GM18505 (cell line): ENCODE measurements at regions not wholly inside any gene's neighbourhood (a gene's known extent, or its start where the extent isn't known, plus 50 kb on each side); places are given as distances from the start of the nearest gene placed in this dataset.

ENCODE experiments used
- ATAC-seq: cut with Tn5 transposase; IDR thresholded peaks from one replicate; pipeline ENCODE4 v1.9.1; 2021; ENCODE audit not compliant: unreplicated experiment
- POLR2A ChIP-seq: IDR thresholded peaks from 4 replicates; pipeline ENCODE4 v1.6.1; 2011; ENCODE audit warnings: borderline replicate concordance; ENCODE audit not compliant: insufficient read depth, insufficient read length; ENCODE audit errors: extremely low read depth

DNA sequence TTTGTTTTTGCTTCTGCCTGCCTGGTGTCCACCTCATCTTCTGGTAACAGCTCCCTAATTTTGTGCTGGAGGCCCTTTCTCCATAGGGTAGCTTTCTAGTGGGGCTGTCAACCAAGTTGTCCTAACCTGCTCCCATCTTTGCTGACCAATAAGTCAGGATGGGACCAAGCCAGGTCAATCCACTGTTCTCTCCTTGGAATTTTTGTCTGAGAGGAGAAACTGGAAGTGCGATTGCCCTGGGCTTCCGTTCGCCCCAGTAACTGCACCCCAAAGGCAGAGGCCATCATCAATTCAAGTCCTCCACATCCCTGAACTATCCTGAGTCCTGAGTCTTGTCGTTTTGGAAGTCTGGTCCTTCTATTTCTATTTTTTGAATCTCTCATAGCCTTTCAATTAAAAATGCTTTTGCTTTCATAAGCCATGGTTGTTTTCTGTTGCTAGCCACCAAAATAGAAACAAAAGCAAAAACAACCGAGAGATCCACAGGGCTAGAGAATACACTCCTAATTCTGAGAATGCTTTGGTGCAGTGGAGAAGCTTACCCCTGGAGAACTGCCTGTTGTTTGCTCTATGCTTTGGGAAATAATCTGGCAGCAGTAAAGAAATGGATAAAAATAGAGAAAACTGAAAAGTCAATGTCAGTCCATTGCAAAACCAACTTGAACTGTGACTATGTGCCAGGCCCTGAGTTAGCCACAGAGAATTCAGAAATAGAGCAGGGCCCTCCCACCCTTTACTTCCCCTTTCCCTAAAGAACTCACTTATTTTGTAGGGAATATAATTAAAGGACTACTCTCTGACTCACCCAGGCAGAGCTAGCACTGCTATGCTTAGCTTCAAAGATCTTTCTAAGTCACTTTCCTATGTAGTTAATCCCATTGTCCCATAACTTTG is 368.1 kb downstream of the CXCL12 start:
- no peak for TF ChIP-seq POLR2A

DNA sequence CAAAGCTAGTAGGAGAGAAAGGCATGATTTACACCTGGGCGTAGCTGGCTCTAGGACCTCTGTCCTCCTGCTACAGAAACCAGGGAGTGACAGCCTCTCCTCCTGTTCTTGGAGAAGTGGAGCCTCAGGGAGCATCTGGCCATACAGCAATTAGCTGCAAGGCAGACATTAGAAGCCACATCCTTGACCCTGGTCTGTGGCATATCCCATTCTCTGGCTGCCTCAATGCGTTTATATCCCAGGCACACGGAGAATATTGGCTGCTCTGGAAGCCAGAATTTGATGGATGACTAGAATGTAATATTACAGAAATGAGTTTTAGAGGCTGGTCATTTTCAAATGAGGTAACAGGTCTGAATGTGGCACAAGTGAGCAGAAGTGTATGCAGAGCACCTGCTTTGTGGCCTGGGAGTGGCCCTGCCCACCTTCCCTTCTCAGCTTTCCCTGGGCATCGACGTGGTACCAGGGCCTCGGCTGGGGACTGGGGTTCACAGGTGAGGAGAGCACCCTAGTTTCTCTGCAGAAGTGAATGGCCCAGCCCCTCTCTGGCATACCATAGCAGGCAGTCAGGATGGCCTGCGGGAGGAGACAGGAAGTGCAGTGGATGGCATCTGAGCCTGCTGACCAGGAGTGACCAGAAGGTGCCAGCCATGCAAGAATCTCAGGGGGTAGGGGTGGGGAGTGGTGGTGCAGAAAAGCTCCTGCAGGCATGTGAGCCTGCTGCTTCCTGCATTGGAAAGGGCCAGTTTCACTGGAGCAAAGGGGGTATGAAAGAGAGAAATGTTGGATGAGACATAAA is 367.2 kb upstream of the ZNF32 start:
- ATAC-seq, result no peak
- no peak for TF ChIP-seq POLR2A

More for the DNA sequence above, 368.1 kb downstream of the CXCL12 start:
- ATAC-seq, result no peak

DNA sequence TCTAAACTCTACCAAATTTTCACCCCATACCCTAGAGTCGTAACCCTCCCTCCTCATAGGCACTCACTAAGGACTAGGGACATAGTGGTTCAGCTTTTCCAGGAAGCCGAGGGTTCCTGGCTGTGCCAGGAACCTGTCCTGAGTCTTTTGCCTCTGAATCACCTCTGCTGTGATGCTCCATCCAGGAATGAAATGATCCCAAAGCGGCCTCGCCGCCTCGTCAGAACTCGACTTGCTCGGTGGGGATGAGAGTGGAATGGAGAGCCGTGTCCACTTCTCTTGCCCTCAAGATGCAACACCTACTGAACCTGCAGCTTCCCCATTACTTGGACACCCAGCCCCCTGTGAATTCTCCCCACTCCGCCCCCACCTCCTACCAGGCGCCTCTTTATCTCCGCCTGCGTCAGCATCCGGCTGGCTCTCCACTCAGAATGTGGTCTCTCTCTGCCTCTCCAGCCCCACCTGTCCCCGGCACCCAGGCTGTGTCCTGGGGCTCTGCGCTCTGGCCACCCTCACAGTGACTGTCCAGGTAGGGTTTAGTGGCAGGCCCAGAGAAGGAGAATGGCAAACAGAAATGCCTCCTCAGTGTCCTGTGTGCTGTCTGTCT is 366.1 kb upstream of the ZNF32 start:
- TF ChIP-seq POLR2A, result no peak

DNA sequence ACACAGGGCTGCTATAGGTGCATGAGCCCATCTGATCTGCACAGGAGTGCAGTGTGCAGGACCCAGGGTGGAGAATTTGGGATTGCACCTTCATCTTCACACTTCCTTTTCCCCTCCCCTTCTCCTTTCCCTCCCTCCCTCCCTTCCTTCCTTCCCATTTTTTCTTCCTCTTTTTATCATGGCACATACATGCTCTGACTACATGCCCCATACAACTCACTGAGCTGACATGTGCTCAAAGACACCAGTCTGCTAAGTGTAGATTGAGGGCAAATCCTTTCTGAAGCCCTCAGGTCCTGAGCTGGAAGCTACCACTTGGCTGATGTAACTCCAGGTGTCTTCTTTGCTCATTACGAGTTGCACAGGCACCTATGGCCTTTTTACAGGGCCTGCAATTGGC is 365.3 kb upstream of the ZNF32 start:
- no peak for ATAC-seq
- TF ChIP-seq POLR2A, result no peak

More for the DNA sequence above, 366.1 kb upstream of the ZNF32 start:
- no peak for ATAC-seq

DNA sequence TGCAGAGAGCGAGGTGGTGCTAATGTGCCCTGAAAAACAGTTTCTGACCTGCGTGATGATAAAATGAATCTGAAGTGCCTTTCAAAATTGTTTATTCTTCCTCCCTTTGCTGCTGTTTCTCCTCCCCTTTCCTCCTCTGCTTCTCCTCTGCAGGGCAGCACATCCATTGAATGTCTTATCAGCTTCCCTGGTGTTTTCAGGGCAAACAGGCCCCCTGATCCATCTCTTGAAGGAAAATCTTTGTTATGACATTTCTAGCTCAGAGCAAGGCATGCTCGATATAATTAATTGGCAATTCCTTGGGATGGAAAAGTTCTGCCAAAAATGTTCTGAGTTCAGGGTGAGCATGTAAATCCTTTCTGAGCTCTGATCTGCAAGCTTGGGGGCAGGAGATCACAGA is 364.2 kb upstream of the ZNF32 start:
- TF ChIP-seq POLR2A, result no peak
- no peak for ATAC-seq

GRCh38 chr10:44011603-44011981 is 362.9 kb upstream of the ZNF32 start:
- ATAC-seq, result no peak
- TF ChIP-seq POLR2A, result no peak

DNA sequence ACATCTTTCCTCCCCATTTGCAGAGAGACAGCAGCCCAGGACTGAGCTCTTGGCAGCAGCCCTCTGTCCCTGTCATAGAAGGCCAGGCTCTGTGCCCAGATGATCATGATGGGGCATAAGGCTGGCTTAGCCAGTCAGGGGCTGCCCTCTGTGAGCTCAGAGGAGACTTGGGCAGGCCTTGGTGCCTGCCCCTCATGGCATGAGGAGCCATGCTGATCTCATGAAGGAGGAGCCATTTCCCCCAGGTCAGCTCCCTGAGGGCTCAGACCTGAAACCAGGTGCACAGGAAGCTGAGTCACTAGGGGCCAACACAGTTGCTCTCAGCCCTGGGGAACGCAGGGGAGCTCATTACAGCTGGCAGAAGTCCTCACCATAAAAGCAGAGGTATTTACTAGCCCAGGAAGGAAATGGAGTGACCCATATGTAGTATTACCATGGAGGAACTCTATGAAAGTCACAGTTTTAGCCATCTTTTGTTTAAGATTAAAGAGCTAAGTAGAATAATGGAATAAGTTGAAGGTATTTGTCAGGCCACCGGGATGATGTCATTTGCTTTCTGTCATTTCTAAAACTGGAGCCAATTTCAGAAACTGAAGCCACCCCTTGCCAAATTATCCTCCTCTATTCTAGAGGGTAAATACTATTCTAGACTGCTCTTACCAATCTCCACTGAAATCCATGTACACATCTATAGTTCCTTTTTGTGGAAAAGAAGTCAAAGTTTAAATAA is 362.4 kb upstream of the ZNF32 start:
- peak; percentile 96 for ATAC-seq
- peak; percentile 28 for TF ChIP-seq POLR2A

- no peak for ATAC-seq
Observed at GRCh38 chr10:44009891-44010632, 361.4 kb upstream of the ZNF32 start.

GRCh38 chr10:44008917-44009709 is 360.4 kb upstream of the ZNF32 start:
- TF ChIP-seq POLR2A, result no peak
- no peak for ATAC-seq

More at GRCh38 chr10:44009891-44010632, 361.4 kb upstream of the ZNF32 start:
- TF ChIP-seq POLR2A, result no peak

- TF ChIP-seq POLR2A, result no peak
- ATAC-seq, result no peak
Observed at GRCh38 chr10:44008270-44008916, 359.7 kb upstream of the ZNF32 start.

GRCh38 chr10:44006771-44007170 is 358.1 kb upstream of the ZNF32 start:
- no peak for TF ChIP-seq POLR2A
- no peak for ATAC-seq

GRCh38 chr10:44005788-44006099 is 357.1 kb upstream of the ZNF32 start:
- ATAC-seq, result no peak
- no peak for TF ChIP-seq POLR2A
